H9 (cell line): ENCODE measurements at regions not wholly inside any gene's neighbourhood (a gene's known extent, or its start where the extent isn't known, plus 50 kb on each side); places are given as distances from the start of the nearest gene placed in this dataset.

Source experiments
- DNase-seq: peaks from one replicate; pipeline ENCODE4 v3.0.0-alpha.2; 2017
- H2AFZ ChIP-seq: one replicate; pipeline ENCODE4 v1.6.1; 2013; ENCODE audit warnings: mild to moderate bottlenecking, low read length, control low read depth, moderate library complexity
- H2AK5ac ChIP-seq: 2 replicates; pipeline ENCODE4 v1.6.1; 2013; ENCODE audit warnings: low read length, control low read depth, mixed read lengths; ENCODE audit not compliant: insufficient read length
- H2BK120ac ChIP-seq: one replicate; pipeline ENCODE4 v1.6.1; 2013; ENCODE audit warnings: low read depth, mild to moderate bottlenecking, low read length, control low read depth, inconsistent platforms; ENCODE audit not compliant: poor library complexity, severe bottlenecking
- H2BK12ac ChIP-seq: 2 replicates; pipeline ENCODE4 v1.6.1; 2013; ENCODE audit warnings: low read length, control low read depth, mixed read lengths, low read depth; ENCODE audit not compliant: insufficient read length
- H2BK15ac ChIP-seq: 2 replicates; pipeline ENCODE4 v1.6.1; 2013; ENCODE audit warnings: low read depth, low read length, control low read depth
- H2BK20ac ChIP-seq: one replicate; pipeline ENCODE4 v1.6.1; 2013; ENCODE audit warnings: low read depth, mild to moderate bottlenecking, low read length, control low read depth, inconsistent platforms; ENCODE audit not compliant: poor library complexity, severe bottlenecking
- H2BK5ac ChIP-seq: 2 replicates; pipeline ENCODE4 v1.6.1; 2013; ENCODE audit warnings: low read length, control low read depth, mixed read lengths; ENCODE audit not compliant: insufficient read length
- H3K14ac ChIP-seq: 2 replicates; pipeline ENCODE4 v1.6.1; 2013; ENCODE audit warnings: low read length, control low read depth; ENCODE audit not compliant: insufficient read depth
- H3K18ac ChIP-seq: 2 replicates; pipeline ENCODE4 v1.6.1; 2013; ENCODE audit warnings: low read depth, mild to moderate bottlenecking, mixed read lengths, low read length, control low read depth; ENCODE audit not compliant: insufficient read length
- H3K23ac ChIP-seq: 2 replicates; pipeline ENCODE4 v1.6.1; 2013; ENCODE audit warnings: low read length, control low read depth, mixed read lengths, low read depth; ENCODE audit not compliant: insufficient read length
- H3K23me2 ChIP-seq: 2 replicates; pipeline ENCODE4 v1.6.1; 2013; ENCODE audit warnings: low read depth, mild to moderate bottlenecking, mixed read lengths, low read length, control low read depth; ENCODE audit not compliant: insufficient read length, poor library complexity, severe bottlenecking
- H3K27ac ChIP-seq: 2 replicates; pipeline ENCODE4 v1.5.1; 2013; ENCODE audit warnings: low read length, control low read depth, mixed read lengths, low read depth; ENCODE audit not compliant: insufficient read length
- H3K27me3 ChIP-seq: 2 replicates; pipeline ENCODE4 v1.6.1; 2013; ENCODE audit warnings: low read length, control low read depth, inconsistent platforms; ENCODE audit not compliant: insufficient read depth
- H3K4ac ChIP-seq: 2 replicates; pipeline ENCODE4 v1.6.1; 2013; ENCODE audit warnings: low read depth, mild to moderate bottlenecking, control low read depth, inconsistent platforms, low read length, moderate library complexity
- H3K4me1 ChIP-seq: 2 replicates; pipeline ENCODE4 v1.6.1; 2013; ENCODE audit warnings: low read length, control low read depth, inconsistent platforms; ENCODE audit not compliant: insufficient read depth
- H3K4me2 ChIP-seq: 2 replicates; pipeline ENCODE4 v1.6.1; 2013; ENCODE audit warnings: low read length, control low read depth, mixed read lengths; ENCODE audit not compliant: insufficient read length, insufficient read depth
- H3K56ac ChIP-seq: 2 replicates; pipeline ENCODE4 v1.6.1; 2013; ENCODE audit warnings: low read depth, mild to moderate bottlenecking, mixed read lengths, low read length, control low read depth; ENCODE audit not compliant: insufficient read length
- H3K79me1 ChIP-seq: 2 replicates; pipeline ENCODE4 v1.6.1; 2013; ENCODE audit warnings: low read depth, mild to moderate bottlenecking, moderate library complexity, low read length, control low read depth, inconsistent platforms; ENCODE audit not compliant: insufficient read depth, poor library complexity, severe bottlenecking
- H3K79me2 ChIP-seq: 2 replicates; pipeline ENCODE4 v1.6.1; 2013; ENCODE audit warnings: low read length, control low read depth, inconsistent platforms; ENCODE audit not compliant: insufficient read depth
- H3K9ac ChIP-seq: 2 replicates; pipeline ENCODE4 v1.6.1; 2013; ENCODE audit warnings: low read length, control low read depth, mixed read lengths; ENCODE audit not compliant: insufficient read length; ENCODE audit errors: extremely low read depth
- H3K9me3 ChIP-seq: one replicate; pipeline ENCODE4 v1.6.1; 2013; ENCODE audit warnings: low read depth, low read length, inconsistent platforms; ENCODE audit not compliant: control insufficient read depth
- H3T11ph ChIP-seq: one replicate; pipeline ENCODE4 v1.6.1; 2013; ENCODE audit warnings: mild to moderate bottlenecking, low read length, control low read depth, inconsistent platforms
- H4K20me1 ChIP-seq: one replicate; pipeline ENCODE4 v1.6.1; 2013; ENCODE audit not compliant: control insufficient read depth, insufficient read length, insufficient read depth
- H4K5ac ChIP-seq: 2 replicates; pipeline ENCODE4 v1.6.1; 2013; ENCODE audit warnings: low read depth, mild to moderate bottlenecking, mixed read lengths, low read length, control low read depth; ENCODE audit not compliant: insufficient read length
- H4K8ac ChIP-seq: replicated peaks from 2 replicates; pipeline ENCODE4 v1.6.1; 2013; ENCODE audit warnings: low read length, control low read depth, mixed read lengths, low read depth; ENCODE audit not compliant: insufficient read length
- H4K91ac ChIP-seq: 2 replicates; pipeline ENCODE4 v1.6.1; 2013; ENCODE audit warnings: low read depth, mild to moderate bottlenecking, moderate library complexity, mixed read lengths, low read length, control low read depth; ENCODE audit not compliant: insufficient read length
- H3K27ac Mint-ChIP-seq, 3 experiments: 2 replicates in 2 of 3; 3 replicates in 1 of 3; pipeline ENCODE4 v1.8.0; 2020 to 2021; ENCODE audit warnings: mixed read lengths in 3 of 3, mild to moderate bottlenecking in 1 of 3, moderate library complexity in 1 of 3
- H3K27me3 Mint-ChIP-seq: 2 replicates; pipeline ENCODE4 v1.8.0; 2021; ENCODE audit warnings: low read depth, mild to moderate bottlenecking, moderate library complexity, mixed read lengths
- H3K36me3 Mint-ChIP-seq, 3 experiments: 2 replicates in 2 of 3; 3 replicates in 1 of 3; pipeline ENCODE4 v1.8.0; 2020 to 2021; ENCODE audit warnings: low read depth in 3 of 3, mixed read lengths in 3 of 3; ENCODE audit not compliant: insufficient read depth in 1 of 3
- H3K4me1 Mint-ChIP-seq, 2 experiments: 2 replicates each; pipeline ENCODE4 v1.8.0; 2020; ENCODE audit warnings: mixed read lengths in 2 of 2
- H3K4me3 Mint-ChIP-seq, 2 experiments: 2 replicates in 1 of 2; 3 replicates in 1 of 2; pipeline ENCODE4 v1.8.0; 2020 to 2021; ENCODE audit warnings: mild to moderate bottlenecking in 2 of 2, mixed read lengths in 2 of 2, moderate library complexity in 1 of 2
- H3K9me3 Mint-ChIP-seq, 2 experiments: 2 replicates in 1 of 2; 3 replicates in 1 of 2; pipeline ENCODE4 v1.8.0; 2020; ENCODE audit warnings: mild to moderate bottlenecking in 2 of 2, mixed read lengths in 2 of 2, moderate library complexity in 1 of 2
- WGBS: extraction: QIAGEN DNeasy Blood & Tissue Kit; methylation state at CpG from one replicate; pipeline ENCODE4 v1.1.7; 2013; ENCODE audit warnings: missing lambda C conversion rate, low lambda C conversion rate, mixed read lengths; ENCODE audit not compliant: insufficient read length; ENCODE audit errors: extremely low coverage; 5-methylcytosine and 5-hydroxymethylcytosine counted together
- TF ChIP-seq, protein P1 (sequence below): fragments of 200-600 bp; sonication (generic); conservative IDR thresholded peaks from 3 replicates; pipeline ENCODE4 v1.8.0; 2021; ENCODE audit warnings: antibody characterized with exemption, mild to moderate bottlenecking

- Histone ChIP-seq H2BK12ac (no peak overlapping the region), H3K14ac (no peak overlapping the region), H3K27ac (no peak overlapping the region), H4K20me1 (no peaks in the 10 kb centered on the region), H2AFZ (no peak overlapping the region), H3K23me2 (no peaks in the 10 kb centered on the region), H2AK5ac (no peak overlapping the region), H3K9ac (no peak overlapping the region), H2BK120ac (no peak overlapping the region), H3K4me2 (no peak overlapping the region), H3T11ph (no peak overlapping the region), H2BK5ac (no peak overlapping the region), H2BK20ac (no peak overlapping the region), H4K91ac (no peak overlapping the region), H4K5ac (no peak overlapping the region), H3K27me3 (no peaks in the 10 kb centered on the region), H3K79me1 (no peaks in the 10 kb centered on the region), H3K18ac (no peak overlapping the region), H3K4ac (no peak overlapping the region), H3K56ac (no peak overlapping the region), H3K23ac (no peak overlapping the region), H2BK15ac (no peak overlapping the region), H3K79me2 (no peaks in the 10 kb centered on the region), H3K9me3 (no peaks in the 10 kb centered on the region), H4K8ac (no peak overlapping the region), H3K4me1 (no peaks in the 10 kb centered on the region)
- Mint-ChIP-seq H3K27ac (no peak overlapping the region), H3K4me3 (no peak overlapping the region), H3K4me1 (peaks cover 15 to 21% of the 10 kb centered on the region in 2 experiments), H3K27me3 (peaks cover under 1% of the 10 kb centered on the region; the same call in 1 of the 2 replicates), H3K9me3 (no peaks in the 10 kb centered on the region; a peak in 1 of 5 replicates), H3K36me3 (no peaks in the 10 kb centered on the region; a peak in 1 of 7 replicates)
- no CpG with 5 or more reads among the region's 1 CpG for WGBS
- TF ChIP-seq, protein P1, sequence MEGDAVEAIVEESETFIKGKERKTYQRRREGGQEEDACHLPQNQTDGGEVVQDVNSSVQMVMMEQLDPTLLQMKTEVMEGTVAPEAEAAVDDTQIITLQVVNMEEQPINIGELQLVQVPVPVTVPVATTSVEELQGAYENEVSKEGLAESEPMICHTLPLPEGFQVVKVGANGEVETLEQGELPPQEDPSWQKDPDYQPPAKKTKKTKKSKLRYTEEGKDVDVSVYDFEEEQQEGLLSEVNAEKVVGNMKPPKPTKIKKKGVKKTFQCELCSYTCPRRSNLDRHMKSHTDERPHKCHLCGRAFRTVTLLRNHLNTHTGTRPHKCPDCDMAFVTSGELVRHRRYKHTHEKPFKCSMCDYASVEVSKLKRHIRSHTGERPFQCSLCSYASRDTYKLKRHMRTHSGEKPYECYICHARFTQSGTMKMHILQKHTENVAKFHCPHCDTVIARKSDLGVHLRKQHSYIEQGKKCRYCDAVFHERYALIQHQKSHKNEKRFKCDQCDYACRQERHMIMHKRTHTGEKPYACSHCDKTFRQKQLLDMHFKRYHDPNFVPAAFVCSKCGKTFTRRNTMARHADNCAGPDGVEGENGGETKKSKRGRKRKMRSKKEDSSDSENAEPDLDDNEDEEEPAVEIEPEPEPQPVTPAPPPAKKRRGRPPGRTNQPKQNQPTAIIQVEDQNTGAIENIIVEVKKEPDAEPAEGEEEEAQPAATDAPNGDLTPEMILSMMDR = no peak
- no peak for DNase-seq
Measured at GRCh38 chr1:30354410-30354809, 369.0 kb downstream of the MATN1 start.
